C1 segment of cervical spinal cord (tissue), 14 donors: ENCODE measurements at regions not wholly inside any gene's neighbourhood (a gene's known extent, or its start where the extent isn't known, plus 50 kb on each side); places are given as distances from the start of the nearest gene placed in this dataset.
"Not testable (repeated sequence)": the region's sequence is repeated elsewhere in the genome, so short reads cannot be mapped to it uniquely, and the experiment has no call there.

ENCODE experiments used
- DNase-seq, 14 donors: peaks; one replicate each; lab custom pipeline; 2025; lab: John Stamatoyannopoulos, UW

DNA sequence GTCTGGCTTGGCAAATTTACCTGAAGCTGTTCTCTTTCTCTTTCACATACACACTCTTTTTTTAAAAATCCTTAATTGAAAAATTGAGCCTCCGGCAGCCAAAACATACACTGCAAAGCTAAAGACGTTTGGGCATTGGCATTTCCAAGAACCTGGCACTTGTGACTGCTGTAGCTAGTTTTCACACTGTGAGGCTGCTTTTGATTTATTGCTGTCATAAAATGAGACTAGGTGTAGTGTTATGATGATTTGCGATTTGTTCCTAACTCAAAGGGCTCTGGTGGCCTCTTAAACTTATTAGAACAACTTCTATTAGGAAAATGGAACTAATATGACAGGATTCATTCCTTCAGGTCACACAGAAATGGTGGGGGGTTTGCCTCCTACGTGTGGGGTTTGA, 377.1 kb upstream of the FAR2 start:
- DNase-seq, result no peak

- DNase-seq, result no peak
These were observed 373.5 kb upstream of the FAR2 start for GRCh38 chr12:28775556-28775955.

DNA sequence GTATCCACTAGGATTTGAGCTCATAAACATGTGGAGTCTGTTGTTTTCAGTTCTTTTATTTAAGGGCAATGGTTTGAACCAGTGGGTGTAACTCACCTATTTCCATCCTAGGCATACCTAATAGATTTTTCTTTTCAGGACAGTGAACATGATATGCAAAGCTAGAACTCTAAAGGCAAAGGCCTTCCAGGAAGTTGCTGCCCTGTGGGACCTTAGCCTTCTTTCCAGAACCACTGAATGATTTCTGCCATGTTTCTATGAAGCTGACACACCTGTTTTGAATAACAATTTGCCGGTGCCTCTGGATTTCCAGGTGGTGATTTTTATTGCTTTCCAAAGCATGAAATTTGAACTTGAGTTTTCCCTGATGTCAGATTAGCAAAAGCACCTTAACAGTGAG, 372.9 kb upstream of the FAR2 start:
- DNase-seq, result no peak

DNA sequence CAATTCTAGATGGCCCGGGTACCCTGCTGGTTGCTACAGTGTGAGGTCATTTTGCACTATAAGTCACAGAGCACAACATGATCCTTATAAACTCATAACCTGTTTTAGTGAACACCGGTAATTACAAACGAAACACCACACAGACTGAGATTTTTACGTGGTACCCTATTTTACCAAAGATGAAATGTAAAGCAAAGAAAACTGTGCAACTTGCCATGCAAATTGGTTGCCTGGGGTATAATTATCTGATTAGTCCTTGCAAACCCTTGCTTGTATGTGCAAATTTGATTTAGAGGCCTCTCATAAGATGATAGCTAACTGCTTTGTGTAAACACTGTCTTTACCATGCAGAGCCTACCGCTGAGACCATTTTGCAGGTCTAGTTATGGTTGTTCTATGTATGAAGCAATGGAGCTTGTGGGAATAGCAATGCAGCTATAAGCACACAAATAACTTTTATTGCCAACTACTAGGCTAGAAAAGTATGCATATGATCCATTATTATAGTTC, 372.1 kb upstream of the FAR2 start:
- no peak for DNase-seq

DNA sequence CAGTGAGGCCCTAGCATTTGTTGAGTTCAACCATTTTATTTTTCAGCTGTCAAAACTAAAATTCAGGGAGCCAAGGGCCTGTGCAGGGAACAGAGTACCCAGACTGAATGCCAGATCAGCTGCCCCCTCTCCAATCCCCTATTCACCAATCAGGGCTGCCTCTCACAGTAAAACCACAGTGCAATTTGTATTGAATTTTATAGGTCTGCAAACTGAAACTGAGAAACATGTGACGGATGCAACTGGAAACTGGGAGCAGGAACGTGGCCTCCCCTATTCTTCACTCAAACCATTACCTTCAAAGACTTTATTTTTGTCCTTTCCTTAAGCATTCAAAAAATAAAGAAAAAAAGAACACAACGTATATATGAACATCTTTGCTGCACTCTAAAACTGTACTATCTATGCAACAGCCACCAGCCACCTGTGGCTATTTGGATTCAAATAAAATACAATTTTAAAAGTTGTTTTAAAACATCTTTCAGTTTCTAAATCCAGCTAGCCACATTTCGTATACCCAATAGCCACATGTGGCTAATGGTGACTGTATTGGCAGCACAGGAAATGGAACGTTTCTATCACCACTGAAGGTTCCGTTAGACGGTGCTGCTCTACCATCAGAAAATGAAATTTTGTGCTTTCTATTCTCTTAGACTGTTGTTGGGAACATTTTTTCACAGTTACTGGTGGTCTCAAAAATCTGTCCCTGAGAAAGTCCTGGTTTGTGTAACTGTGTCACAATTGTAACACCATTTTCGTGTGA, 371.3 kb upstream of the FAR2 start:
- DNase-seq, result no peak

GRCh38 chr12:28780096-28780495, 369.0 kb upstream of the FAR2 start:
- no peak for DNase-seq

DNA sequence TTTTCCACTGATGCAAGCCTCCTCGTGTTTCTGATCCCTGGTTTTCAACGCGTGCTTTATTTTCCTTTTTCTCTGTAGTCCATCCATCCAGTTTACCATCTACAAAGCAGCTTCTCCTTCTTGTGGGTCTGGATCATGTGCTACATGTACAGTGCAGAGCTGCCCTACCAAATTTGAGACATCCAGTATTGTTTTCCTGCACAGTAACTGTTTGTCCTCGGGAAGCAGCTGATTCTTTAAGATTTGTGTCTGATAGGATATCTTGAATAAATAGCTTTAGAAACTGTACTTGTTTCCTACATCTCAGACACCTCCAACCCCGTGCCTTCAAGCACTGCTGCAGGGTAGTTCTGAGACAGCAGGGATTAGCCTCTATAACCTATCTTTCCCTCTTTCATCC, 368.1 kb upstream of the FAR2 start:
- DNase-seq, result no peak

- DNase-seq, result no peak
These were observed 367.1 kb upstream of the FAR2 start for GRCh38 chr12:28781671-28782652.

- no peak for DNase-seq
These were observed 366.3 kb upstream of the FAR2 start for GRCh38 chr12:28782812-28783211.

GRCh38 chr12:28787151-28787550, 361.9 kb upstream of the FAR2 start:
- DNase-seq, result peak in 1 of 14 donors; percentile 2

GRCh38 chr12:28788256-28788655, 360.8 kb upstream of the FAR2 start:
- DNase-seq, result not testable (repeated sequence)

DNA sequence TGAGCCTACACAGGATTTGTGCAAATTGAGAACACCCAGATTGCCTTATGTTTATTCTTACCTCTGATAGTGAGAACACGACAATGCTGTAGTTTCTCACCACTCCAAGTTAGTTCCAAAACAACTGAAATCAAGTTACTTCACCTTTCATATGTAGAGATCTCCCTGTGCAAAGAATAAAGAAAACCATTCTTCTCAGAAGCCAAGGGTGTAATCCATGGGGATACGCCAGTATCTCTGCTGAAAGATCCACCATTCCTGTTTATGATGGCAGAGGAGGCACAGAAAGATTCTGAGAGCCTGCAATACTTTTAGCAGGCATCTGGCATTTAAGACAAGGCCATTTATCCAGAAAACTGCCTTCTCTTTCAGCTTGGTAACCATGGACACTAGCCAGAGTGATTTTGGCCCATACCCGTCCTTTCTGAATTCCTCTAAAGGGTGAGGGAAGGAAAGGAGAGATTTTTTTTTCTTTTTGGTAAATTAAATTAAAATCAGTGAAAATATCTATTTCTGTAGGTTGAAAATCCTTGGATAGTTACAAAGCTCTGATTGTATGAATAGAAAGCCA, 355.4 kb upstream of the FAR2 start:
- DNase-seq, result no peak

- no peak for DNase-seq
These were observed 354.9 kb upstream of the FAR2 start for GRCh38 chr12:28794211-28794610.

DNA sequence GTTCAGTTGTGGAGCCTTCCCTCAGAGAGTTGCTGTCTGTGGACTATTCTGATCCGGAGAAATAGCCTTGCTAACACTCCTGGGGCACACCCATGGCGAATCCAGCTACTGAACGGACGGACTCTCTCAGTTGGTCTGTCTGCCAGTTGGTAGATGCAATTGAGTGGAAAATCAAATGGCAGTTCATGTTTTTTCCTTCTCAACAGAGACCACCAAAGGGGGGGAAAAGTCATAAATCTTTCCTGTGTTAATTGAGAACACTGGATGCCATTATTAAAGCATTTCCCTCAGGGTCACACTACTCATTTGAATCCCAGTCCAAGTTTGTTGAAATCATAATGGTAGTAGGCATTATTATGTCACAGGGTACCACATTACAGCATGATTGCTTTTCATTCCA, 354.3 kb upstream of the FAR2 start:
- no peak for DNase-seq

GRCh38 chr12:28795311-28795710, 353.8 kb upstream of the FAR2 start:
- no peak for DNase-seq

GRCh38 chr12:28799348-28799747, 349.7 kb upstream of the FAR2 start:
- no peak for DNase-seq

DNA sequence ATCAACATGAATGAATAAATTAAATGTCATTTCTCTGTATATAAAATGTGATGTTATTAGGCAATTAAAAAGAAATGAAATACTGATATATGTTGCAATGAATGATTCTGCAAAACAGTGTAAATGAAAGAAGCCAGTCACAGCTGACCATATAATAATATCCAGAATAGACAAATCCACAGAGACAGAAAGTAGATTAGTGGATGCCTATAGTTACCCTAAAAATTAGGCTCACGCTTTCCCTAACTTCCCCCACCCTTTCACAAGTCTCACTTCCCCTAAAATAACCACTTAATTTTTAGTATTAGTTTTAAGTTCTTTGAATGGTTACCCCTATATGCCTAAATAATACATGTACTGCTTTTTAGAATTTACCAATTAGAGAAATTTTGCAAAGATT, 348.9 kb upstream of the FAR2 start:
- DNase-seq, result no peak

DNA sequence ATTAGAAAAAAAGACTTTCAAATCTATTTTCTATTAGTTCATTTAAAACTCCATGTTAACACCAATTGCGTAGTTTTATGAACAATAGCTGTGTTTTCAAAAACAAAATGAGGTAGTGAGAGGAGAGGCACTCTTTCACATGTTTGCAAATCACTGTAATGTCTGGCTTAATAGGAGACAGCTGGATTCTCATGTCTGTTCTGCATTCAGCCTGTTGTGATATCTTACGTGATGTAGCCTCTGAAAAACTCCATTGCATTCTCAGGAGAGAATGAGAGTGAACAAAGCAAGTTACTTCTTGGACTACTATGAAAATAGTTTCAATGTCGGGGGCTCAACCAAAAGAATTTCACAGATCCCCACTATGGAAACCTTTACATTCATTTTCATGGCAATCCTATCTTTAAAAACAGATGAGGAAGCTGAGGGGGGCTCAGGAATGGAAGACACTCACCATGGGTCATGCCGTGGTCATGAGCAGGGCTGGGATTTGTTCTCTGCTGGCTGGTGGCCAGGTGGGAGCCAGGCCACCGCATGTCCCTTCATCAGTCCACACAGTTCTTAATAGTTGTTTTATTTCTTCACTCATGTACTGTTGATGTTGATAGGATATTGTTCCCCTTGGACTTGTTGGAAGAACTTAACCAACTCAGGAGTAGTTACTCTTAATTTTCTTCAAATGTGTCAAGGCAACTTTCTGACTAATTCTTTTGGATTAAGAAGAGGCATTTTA, 346.2 kb upstream of the FAR2 start:
- DNase-seq, result no peak

GRCh38 chr12:28807535-28807934, 341.5 kb upstream of the FAR2 start:
- no peak for DNase-seq

- no peak for DNase-seq
These were observed 337.6 kb upstream of the FAR2 start for GRCh38 chr12:28811457-28811856.

DNA sequence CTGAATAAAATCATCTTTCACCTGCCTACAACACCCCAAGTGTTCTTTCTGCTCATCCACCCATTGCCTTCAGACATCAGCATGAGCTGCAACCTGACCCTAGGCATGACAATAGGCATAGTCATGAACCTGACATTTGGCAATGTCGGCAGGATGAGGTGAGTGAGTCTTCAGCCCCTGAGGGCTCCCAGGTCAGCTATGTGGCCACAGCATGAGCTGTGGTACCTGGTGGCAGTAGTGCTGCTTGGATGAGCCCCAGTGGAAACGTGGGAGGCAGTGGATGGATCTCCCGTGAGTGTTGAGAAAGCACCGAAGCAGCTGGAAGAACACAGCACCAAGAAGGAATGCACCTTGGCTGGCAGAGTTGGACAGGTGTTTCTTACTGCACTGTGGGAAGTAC, 334.8 kb upstream of the FAR2 start:
- DNase-seq, result no peak

GRCh38 chr12:28817524-28817923, 331.6 kb upstream of the FAR2 start:
- no peak for DNase-seq
